ENCODE measurements at regions not wholly inside any gene's neighbourhood (a gene's known extent, or its start where the extent isn't known, plus 50 kb on each side); places are given as distances from the start of the nearest gene placed in this dataset.
A peak's percentile ranks its signal among the peaks of the same experiment; 100 is the strongest.

DNA sequence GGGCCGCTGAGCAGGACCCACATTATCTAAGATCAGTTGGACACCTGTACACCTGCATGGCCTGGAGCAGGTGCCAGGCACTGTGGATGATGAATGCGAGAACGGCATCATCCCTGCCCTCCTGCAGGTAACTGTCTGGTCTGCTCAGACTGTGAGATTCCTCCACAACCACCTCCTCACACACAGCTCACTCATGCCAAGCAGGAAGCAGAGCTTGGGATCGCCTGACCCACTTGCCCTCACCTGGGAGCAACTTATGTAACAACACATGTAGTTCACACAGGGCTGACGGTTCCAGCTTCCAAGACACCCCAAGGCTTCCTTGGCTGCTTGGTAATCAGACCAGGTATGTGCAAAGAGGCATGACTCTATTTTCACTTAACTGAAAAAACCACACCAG, 359.2 kb downstream of the PREX1 start:
- Histone ChIP-seq H3K36me3 (no peaks in the 10 kb centered on the region), H3K27me3 (no peaks in the 10 kb centered on the region), H3K9me3 (no peaks in the 10 kb centered on the region), H3K4me1 (no peaks in the 10 kb centered on the region), H3K27ac (no peak overlapping the region), H3K4me3 (no peak overlapping the region)
- intact Hi-C loops (cut with DNase I) = no loop called here
- TF ChIP-seq, protein P1, sequence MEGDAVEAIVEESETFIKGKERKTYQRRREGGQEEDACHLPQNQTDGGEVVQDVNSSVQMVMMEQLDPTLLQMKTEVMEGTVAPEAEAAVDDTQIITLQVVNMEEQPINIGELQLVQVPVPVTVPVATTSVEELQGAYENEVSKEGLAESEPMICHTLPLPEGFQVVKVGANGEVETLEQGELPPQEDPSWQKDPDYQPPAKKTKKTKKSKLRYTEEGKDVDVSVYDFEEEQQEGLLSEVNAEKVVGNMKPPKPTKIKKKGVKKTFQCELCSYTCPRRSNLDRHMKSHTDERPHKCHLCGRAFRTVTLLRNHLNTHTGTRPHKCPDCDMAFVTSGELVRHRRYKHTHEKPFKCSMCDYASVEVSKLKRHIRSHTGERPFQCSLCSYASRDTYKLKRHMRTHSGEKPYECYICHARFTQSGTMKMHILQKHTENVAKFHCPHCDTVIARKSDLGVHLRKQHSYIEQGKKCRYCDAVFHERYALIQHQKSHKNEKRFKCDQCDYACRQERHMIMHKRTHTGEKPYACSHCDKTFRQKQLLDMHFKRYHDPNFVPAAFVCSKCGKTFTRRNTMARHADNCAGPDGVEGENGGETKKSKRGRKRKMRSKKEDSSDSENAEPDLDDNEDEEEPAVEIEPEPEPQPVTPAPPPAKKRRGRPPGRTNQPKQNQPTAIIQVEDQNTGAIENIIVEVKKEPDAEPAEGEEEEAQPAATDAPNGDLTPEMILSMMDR (IDR thresholded peaks at IDR 0.05) = no peak
- no peak for FAIRE-seq
- no peak for DNase-seq
- WGBS, 2 donors = 78 to 79% methylated on average over 5 of the region's 5 CpGs
- ATAC-seq = no peak

DNA sequence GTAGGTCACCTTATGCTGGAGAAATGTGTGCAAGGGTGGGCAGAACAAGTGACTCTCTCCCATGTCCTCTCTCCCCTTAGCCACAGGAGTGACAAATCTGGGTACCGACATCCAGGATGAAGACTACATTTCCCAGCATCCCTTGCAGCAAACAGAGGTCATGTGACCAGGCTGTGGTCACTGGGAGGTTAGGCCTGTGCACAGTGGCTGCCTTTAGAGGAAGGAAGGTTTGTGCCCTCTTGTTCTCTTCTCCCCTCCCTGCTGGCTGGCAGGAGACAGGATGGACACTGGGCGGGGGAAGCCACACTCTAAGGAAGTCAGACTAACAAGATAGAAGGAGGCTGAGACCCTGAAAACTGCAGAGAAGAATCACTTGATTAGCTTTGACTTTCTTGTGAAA, 360.2 kb downstream of the PREX1 start:
- no peak for FAIRE-seq
- intact Hi-C loops (cut with DNase I) = no loop called here
- WGBS, 2 donors = 88 to 91% methylated on average over 2 of the region's 2 CpGs
- no peak overlapping the region for H3K4me3 ChIP-seq
- TF ChIP-seq, protein P1 (IDR thresholded peaks at IDR 0.05) = no peak
- DNase-seq = no peak
- H3K27me3 ChIP-seq = no peaks in the 10 kb centered on the region
- no peaks in the 10 kb centered on the region for H3K9me3 ChIP-seq
- peak in 1 of 4 donors; percentile 49 for ATAC-seq
- H3K4me1 ChIP-seq = no peaks in the 10 kb centered on the region
- H3K27ac ChIP-seq = no peak overlapping the region
- no peaks in the 10 kb centered on the region for H3K36me3 ChIP-seq

DNA sequence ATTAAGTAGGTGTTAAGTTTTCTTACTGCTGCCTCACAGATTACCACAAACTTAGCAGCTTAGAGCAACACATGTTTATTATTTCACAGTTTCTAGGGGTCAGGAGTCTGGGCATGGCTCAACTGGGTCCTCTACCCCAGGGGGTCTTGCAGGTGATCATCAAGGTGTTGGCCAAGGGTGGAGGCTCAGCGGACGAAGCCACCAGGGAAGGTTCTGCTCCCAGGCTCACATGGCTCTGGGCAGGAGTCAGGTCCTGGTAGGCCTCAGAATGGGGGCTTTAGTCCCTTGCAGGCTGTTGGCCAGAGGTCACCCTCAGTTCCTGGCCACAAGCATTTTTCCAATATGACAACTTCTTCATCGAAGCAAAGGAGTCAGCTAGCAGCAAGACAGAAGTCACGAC, 362.5 kb downstream of the PREX1 start:
- FAIRE-seq = no peak
- ATAC-seq = no peak
- TF ChIP-seq, protein P1 (IDR thresholded peaks at IDR 0.05) = no peak
- Histone ChIP-seq H3K4me3 (no peak overlapping the region), H3K27me3 (no peaks in the 10 kb centered on the region), H3K36me3 (no peaks in the 10 kb centered on the region), H3K27ac (no peak overlapping the region), H3K4me1 (no peaks in the 10 kb centered on the region), H3K9me3 (no peaks in the 10 kb centered on the region)
- intact Hi-C loops (cut with DNase I) = no loop called here
- no peak for DNase-seq
- WGBS, 2 donors = 71 to 77% methylated on average over 4 of the region's 4 CpGs

DNA sequence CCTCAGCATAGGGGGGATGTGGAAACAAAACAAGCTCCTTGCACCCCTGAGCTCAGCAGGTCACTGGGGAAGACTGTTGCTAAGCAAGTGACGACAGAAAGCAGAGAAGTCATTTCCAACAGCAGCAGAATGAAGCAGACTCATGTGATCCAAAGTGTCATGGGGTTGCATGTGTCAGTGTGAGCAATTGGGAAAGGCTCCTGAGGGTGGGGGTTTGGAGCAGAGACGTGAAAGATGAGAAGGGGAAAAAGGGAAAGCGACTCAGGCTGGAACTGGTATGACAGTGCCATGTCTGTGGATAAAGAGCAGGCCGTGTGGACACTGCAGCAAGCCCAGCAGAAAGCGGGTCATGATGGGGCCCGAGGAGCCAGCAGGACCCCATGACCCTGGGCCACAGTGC, 363.9 kb downstream of the PREX1 start:
- H3K9me3 ChIP-seq = no peaks in the 10 kb centered on the region
- H3K4me3 ChIP-seq = no peak overlapping the region
- no peaks in the 10 kb centered on the region for H3K4me1 ChIP-seq
- H3K27me3 ChIP-seq = no peaks in the 10 kb centered on the region
- DNase-seq (no peak), FAIRE-seq (no peak), ATAC-seq (peak in 1 of 4 donors; percentile 47)
- no peak overlapping the region for H3K27ac ChIP-seq
- intact Hi-C loops (cut with DNase I) = no loop called here
- TF ChIP-seq, protein P1 (IDR thresholded peaks at IDR 0.05) = no peak
- H3K36me3 ChIP-seq = no peaks in the 10 kb centered on the region
- WGBS, 2 donors = 56 to 65% methylated on average over 6 of the region's 6 CpGs

DNA sequence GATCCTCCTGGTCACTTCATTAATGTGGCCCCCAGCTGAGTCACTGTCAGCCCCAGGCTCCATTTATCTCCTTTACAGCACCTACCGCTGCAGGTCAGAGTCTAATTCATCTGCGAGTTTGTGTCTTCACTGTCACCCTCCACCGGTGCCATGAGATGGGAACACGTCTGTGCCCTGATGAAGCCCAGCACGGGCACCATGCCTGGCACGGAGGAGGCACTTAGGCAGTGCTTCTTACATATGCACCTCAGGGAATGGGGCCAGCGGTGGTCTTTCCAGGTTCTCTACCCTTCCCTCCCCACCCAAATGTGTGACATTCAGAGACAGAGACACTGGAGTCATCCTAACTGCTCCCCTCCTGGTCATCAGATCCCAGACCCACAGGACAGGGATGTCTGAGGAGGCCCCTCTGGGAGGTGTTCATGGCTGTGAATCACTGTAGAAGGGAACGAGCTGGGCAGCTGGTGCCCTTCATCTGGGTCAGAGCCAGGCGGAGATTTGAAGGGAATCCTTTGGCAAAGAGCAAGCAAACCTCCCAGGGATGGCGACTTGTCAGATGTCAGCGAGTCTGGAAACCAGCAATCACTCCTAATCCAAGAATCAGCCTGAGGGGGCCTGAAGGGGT, 364.6 kb downstream of the PREX1 start:
- intact Hi-C loops (cut with DNase I) = no loop called here
- Histone ChIP-seq H3K4me3 (no peak overlapping the region), H3K27me3 (no peaks in the 10 kb centered on the region), H3K27ac (no peak overlapping the region), H3K9me3 (no peaks in the 10 kb centered on the region), H3K36me3 (no peaks in the 10 kb centered on the region), H3K4me1 (no peaks in the 10 kb centered on the region)
- FAIRE-seq (no peak), ATAC-seq (no peak), DNase-seq (no peak)
- TF ChIP-seq, protein P1 (IDR thresholded peaks at IDR 0.05) = no peak
- 51 to 65% methylated on average over 11 of the region's 11 CpGs for WGBS, 2 donors
